RWPE1 (cell line): ENCODE measurements at regions not wholly inside any gene's neighbourhood (a gene's known extent, or its start where the extent isn't known, plus 50 kb on each side); places are given as distances from the start of the nearest gene placed in this dataset.

Experiments
- CTCF ChIA-PET: fragments of 350-600 bp; sonication (Branson Sonifier 250); formaldehyde crosslinking; extraction: SDS; loops from one replicate; lab custom pipeline; 2021; lab: Yijun Ruan, JAX
- POLR2A ChIA-PET: fragments of 400-600 bp; formaldehyde crosslinking; extraction: SDS; loops from one replicate; lab custom pipeline; 2020; ENCODE audit warnings: antibody characterized with exemption; ENCODE audit not compliant: low non-redundant PET; lab: Yijun Ruan, JAX
- DNase-seq: peaks from one replicate; pipeline ENCODE4 v3.0.0; 2012; ENCODE audit warnings: low spot score
- H3K27ac ChIP-seq: fragments of 450-650 bp; 2 replicates; pipeline ENCODE4 v1.5.1; 2017
- TF ChIP-seq, protein P1 (sequence below): fragments of 450-650 bp; conservative IDR thresholded peaks from 2 replicates; pipeline ENCODE4 v1.5.1; 2017; ENCODE audit warnings: low read depth, mild to moderate bottlenecking

DNA sequence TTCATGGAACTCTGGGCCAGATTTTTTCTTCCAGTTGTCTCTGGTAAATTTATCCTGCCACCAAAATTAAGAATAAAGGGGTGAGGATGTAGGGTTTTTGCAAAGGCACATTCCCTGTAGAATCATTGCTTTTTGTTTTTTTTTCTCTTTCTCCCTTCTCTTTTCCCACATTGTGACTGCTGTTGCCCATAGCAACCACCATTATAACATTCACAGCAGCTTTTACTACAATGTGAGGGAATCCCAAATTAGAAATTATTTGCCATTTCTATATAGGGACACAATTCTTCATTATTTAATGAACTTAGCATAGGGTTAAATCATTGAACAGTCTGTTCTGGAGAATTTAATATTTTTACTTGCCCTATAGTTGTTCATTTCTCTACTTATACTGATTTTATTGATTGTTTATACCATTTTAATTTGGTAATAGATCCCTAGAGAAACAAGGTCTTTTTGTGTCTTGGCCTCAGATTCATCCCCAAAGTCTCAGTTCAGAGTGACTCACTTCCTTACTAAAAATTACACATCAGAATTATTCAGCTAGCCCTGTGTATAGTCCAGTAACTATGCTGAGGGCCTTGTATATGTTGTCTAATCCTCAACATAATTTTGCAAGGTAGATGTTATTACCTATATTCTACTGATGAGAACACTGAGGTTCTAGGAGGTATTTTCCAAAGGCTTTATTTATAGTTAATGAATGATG, 80.8 kb upstream of the ANK2 start:
- no peak for DNase-seq
- H3K27ac ChIP-seq, result no peak overlapping the region
- POLR2A ChIA-PET, result no interaction called here
- TF ChIP-seq, protein P1, sequence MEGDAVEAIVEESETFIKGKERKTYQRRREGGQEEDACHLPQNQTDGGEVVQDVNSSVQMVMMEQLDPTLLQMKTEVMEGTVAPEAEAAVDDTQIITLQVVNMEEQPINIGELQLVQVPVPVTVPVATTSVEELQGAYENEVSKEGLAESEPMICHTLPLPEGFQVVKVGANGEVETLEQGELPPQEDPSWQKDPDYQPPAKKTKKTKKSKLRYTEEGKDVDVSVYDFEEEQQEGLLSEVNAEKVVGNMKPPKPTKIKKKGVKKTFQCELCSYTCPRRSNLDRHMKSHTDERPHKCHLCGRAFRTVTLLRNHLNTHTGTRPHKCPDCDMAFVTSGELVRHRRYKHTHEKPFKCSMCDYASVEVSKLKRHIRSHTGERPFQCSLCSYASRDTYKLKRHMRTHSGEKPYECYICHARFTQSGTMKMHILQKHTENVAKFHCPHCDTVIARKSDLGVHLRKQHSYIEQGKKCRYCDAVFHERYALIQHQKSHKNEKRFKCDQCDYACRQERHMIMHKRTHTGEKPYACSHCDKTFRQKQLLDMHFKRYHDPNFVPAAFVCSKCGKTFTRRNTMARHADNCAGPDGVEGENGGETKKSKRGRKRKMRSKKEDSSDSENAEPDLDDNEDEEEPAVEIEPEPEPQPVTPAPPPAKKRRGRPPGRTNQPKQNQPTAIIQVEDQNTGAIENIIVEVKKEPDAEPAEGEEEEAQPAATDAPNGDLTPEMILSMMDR, result no peak
- CTCF ChIA-PET, result interaction anchor here (0.7 kb wide), 1 partner anchor 1120 kb away, joined by 3 read pairs; no protein-coding TSS in a partner anchor

DNA sequence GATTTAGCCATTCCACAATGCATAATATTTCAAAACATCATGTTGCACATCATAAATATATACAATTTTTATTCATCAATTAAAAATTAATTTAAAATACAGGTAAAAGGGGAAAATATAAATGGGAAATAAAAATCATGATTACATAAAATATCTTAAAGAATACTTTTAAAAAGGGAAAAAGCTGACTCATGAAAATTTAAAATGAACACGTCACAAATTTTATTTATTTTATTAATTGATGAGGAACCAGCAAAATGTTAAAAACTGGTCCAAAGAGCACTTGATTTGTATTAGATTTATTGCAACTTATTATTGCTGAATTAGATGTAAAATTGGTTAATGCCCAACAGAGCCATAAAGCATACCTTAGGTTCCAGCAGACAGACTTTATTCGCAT, 78.5 kb upstream of the ANK2 start:
- ChIA-PET POLR2A (no interaction called here), CTCF (no interaction called here)
- H3K27ac ChIP-seq, result no peak overlapping the region
- DNase-seq, result no peak
- TF ChIP-seq, protein P1, result no peak

DNA sequence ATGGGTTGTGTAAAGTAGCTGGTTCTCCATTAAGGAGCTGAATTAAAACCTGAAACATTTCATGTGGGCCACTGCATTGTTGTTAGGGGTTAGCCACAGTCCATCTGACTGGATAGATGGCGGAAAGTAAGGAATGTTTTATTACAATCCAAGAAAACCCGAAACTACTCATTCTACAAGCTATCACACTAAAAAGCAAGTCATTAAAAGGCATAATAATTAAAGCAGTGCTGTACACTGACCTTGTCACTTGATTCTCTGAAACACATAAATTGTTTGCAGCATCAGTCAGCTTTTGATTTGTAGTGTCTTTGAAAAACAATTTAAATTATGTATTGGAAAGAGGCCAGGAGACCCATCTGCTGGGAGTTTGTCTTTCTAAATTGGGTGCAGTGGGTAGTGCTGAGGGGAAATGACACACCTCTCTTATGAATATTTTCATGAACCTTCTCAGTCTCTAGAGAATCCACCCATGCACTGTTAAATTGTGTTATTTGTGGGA, 75.7 kb upstream of the ANK2 start:
- H3K27ac ChIP-seq, result no peak overlapping the region
- no peak for DNase-seq
- ChIA-PET CTCF (no interaction called here), POLR2A (no interaction called here)
- TF ChIP-seq, protein P1, result no peak

DNA sequence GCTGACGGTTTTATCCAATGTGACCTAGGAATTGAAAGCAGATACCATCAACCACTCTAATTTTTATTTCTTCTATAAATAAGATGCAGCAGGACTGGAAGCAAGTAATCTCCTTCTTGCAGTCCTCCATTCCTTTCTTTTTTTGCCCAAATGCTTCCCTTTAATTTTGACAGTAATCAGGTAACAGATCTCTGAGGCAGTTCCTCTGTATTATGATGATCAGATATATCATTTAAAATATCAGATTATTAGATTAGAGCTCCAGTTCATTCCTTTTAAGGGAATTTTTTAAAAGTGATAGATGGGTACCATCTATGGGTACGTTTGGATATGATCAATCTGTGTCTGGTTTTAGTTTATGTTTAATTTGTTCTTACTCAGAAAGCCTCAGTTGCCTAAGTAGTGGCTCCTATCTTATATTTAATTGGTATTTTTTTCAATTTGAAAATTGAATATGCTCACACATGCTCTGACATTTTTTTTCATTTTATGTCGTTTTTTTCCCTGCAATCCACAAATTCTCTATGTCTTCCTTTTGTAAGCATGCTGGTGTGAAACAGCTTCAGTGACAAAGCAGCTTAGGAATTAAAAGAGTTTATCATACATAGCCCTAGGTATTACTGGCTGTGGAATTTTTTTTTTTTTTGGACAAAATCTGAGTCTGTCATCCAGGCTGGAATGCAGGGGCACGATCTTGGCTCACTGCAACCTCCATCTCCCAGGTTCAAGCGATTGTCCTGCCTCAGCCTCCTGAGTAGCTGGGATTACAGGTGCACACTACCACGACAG, 73.7 kb upstream of the ANK2 start:
- ChIA-PET CTCF (interaction anchor here (0.6 kb wide), 1 partner anchor 119 kb away, joined by 6 read pairs; no protein-coding TSS in a partner anchor), POLR2A (no interaction called here)
- no peak overlapping the region for H3K27ac ChIP-seq
- TF ChIP-seq, protein P1, result no peak
- no peak for DNase-seq

DNA sequence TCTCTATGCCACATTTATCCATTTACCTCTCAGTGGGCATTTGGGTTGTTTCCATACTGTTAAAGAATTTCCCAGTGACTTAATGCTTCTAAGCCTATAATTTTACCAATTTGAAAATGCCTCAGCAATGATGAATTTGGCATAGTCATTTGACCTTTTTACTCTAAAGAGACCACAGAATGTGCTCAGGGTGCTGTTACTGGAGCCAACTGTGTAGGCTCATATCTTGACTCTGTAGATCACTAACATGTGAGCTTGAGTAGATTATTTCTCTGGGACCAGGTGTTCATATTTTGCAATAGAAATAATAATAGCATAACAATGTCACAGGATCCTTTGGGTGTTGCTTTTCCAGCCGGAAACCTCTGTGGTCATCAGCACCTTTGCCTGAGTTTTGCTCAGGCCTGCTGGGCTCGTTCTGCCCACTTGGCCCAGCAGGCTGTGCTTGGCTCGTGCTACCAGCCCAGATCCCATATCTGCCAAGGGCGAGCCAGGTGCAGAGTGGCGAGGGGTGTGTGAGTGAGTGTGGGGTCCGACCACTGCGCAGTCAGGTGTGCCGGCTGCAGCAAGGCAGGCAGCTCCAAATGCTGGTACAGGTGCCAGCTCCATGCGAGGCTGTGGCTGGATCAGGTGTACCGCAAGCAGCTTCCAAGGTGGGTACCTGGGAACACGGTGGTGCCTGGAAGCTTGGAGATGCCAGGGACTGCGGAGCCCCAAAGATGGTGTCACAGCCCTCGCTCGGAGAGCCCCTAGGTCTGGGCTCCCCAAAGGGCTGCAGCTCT, 70.6 kb upstream of the ANK2 start:
- TF ChIP-seq, protein P1, result no peak
- DNase-seq, result no peak
- ChIA-PET POLR2A (no interaction called here), CTCF (no interaction called here)
- H3K27ac ChIP-seq, result no peak overlapping the region

DNA sequence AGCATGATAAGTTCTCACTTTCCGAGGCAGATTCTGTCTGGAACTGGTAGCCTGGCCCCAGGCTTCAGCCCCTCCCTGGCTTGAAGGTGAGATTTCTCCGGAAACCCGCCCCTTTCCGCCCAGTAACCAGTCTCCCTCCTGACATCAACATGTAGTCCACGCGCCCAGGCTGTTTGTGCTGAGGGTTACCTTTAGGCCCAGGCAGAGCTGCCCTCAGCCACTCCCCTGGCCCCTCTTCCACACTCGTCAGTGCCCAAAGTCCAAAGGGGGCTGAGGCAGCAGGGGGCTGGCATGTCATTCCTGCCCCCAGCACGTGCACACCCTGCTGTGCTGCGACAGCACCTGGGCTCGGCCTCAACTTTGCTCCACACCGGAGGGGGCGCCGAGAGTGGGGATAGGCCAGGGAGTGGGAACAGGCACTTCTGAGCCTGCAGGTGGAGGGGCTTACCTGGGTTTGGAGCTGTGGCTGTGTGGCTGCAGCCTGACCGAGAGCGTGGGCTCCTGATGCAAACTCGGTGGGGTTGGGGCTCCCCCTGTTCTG, 69.5 kb upstream of the ANK2 start:
- no peak for DNase-seq
- no peak overlapping the region for H3K27ac ChIP-seq
- POLR2A ChIA-PET, result no interaction called here
- TF ChIP-seq, protein P1, result no peak
- CTCF ChIA-PET, result no interaction called here
